Neural progenitor cell (in vitro differentiated cells): ENCODE measurements at regions not wholly inside any gene's neighbourhood (a gene's known extent, or its start where the extent isn't known, plus 50 kb on each side); places are given as distances from the start of the nearest gene placed in this dataset.
A peak's percentile ranks its signal among the peaks of the same experiment; 100 is the strongest.
"Not testable (repeated sequence)": the region's sequence is repeated elsewhere in the genome, so short reads cannot be mapped to it uniquely, and the experiment has no call there.

ENCODE experiments used
- DNase-seq: peaks from one replicate; pipeline ENCODE4 v3.0.0-alpha.2; 2016; ENCODE audit warnings: low spot score
- H2AFZ ChIP-seq: fragments of 200-600 bp; sonication (generic); replicated peaks from 2 replicates; pipeline ENCODE4 v1.6.1; 2016; ENCODE audit warnings: antibody characterized with exemption
- H3F3A ChIP-seq: fragments of 200-600 bp; sonication (generic); 2 replicates; pipeline ENCODE4 v1.6.1; 2016; ENCODE audit warnings: antibody characterized with exemption, low read depth
- H3K27ac ChIP-seq: fragments of 200-600 bp; sonication (generic); 2 replicates; pipeline ENCODE4 v1.5.1; 2016; ENCODE audit warnings: mild to moderate bottlenecking
- H3K27me3 ChIP-seq: fragments of 200-600 bp; sonication (generic); 2 replicates; pipeline ENCODE4 v1.6.1; 2016; ENCODE audit warnings: mild to moderate bottlenecking, moderate library complexity
- H3K36me3 ChIP-seq: fragments of 200-600 bp; sonication (generic); 2 replicates; pipeline ENCODE4 v1.5.1; 2016
- H3K4me1 ChIP-seq: fragments of 200-600 bp; sonication (generic); 2 replicates; pipeline ENCODE4 v1.6.1; 2016; ENCODE audit warnings: mixed run types
- H3K4me2 ChIP-seq: fragments of 200-600 bp; sonication (generic); 2 replicates; pipeline ENCODE4 v1.6.1; 2016
- H3K4me3 ChIP-seq: fragments of 200-600 bp; sonication (generic); 2 replicates; pipeline ENCODE4 v1.5.1; 2016
- H3K79me2 ChIP-seq: fragments of 200-600 bp; sonication (generic); 2 replicates; pipeline ENCODE4 v1.6.1; 2016; ENCODE audit warnings: low read depth
- H3K9ac ChIP-seq: fragments of 200-600 bp; sonication (generic); 2 replicates; pipeline ENCODE4 v1.6.1; 2016
- H3K9me3 ChIP-seq: fragments of 200-600 bp; sonication (generic); 2 replicates; pipeline ENCODE4 v1.5.1; 2016; ENCODE audit warnings: low read depth
- H4K20me1 ChIP-seq: fragments of 200-600 bp; sonication (generic); 2 replicates; pipeline ENCODE4 v1.6.1; 2016; ENCODE audit warnings: low read depth
- H3K27ac Mint-ChIP-seq: 3 replicates; pipeline ENCODE4 v1.8.0; 2021; ENCODE audit warnings: mixed read lengths
- H3K27me3 Mint-ChIP-seq: 2 replicates; pipeline ENCODE4 v1.8.0; 2022; ENCODE audit warnings: low read depth, mild to moderate bottlenecking, inconsistent platforms, moderate library complexity, mixed read lengths; ENCODE audit not compliant: insufficient read depth
- H3K36me3 Mint-ChIP-seq: 3 replicates; pipeline ENCODE4 v1.8.0; 2021; ENCODE audit warnings: mixed read lengths
- H3K4me1 Mint-ChIP-seq: 3 replicates; pipeline ENCODE4 v1.8.0; 2021; ENCODE audit warnings: mixed read lengths
- H3K4me3 Mint-ChIP-seq: 3 replicates; pipeline ENCODE4 v1.8.0; 2021; ENCODE audit warnings: mild to moderate bottlenecking, moderate library complexity, mixed read lengths
- H3K9me3 Mint-ChIP-seq: 3 replicates; pipeline ENCODE4 v1.8.0; 2020; ENCODE audit warnings: mixed read lengths
- CTCF ChIP-seq: fragments of 200-600 bp; sonication (generic); IDR thresholded peaks from 2 replicates; pipeline ENCODE4 v1.5.1; 2017; ENCODE audit warnings: antibody characterized with exemption, mild to moderate bottlenecking
- EZH2 ChIP-seq: fragments of 200-600 bp; sonication (generic); IDR thresholded peaks from 2 replicates; pipeline ENCODE4 v1.6.1; 2017; ENCODE audit warnings: antibody characterized with exemption, mild to moderate bottlenecking, moderate library complexity
- EZH2phosphoT487 ChIP-seq: fragments of 200-600 bp; sonication (generic); IDR thresholded peaks from 2 replicates; pipeline ENCODE4 v1.6.1; 2017; ENCODE audit warnings: antibody characterized with exemption

- Histone ChIP-seq H3K9ac (no peak overlapping the region), H3K36me3 (no peaks in the 10 kb centered on the region), H3F3A (no peaks in the 10 kb centered on the region), H3K4me2 (no peak overlapping the region), H3K4me1 (peaks cover 17% of the 10 kb centered on the region), H3K79me2 (no peaks in the 10 kb centered on the region), H3K4me3 (no peak overlapping the region), H4K20me1 (no peaks in the 10 kb centered on the region), H3K9me3 (no peaks in the 10 kb centered on the region), H3K27ac (no peak overlapping the region), H2AFZ (no peak overlapping the region), H3K27me3 (no peaks in the 10 kb centered on the region)
- peaks cover 8% of the 10 kb centered on the region for H3K4me1 Mint-ChIP-seq
- no peak overlapping the region for H3K27ac Mint-ChIP-seq
- no peak for TF ChIP-seq CTCF
- no peak for TF ChIP-seq EZH2
- TF ChIP-seq EZH2phosphoT487: no peak
- peaks cover 10% of the 10 kb centered on the region for H3K27me3 Mint-ChIP-seq
- H3K4me3 Mint-ChIP-seq: no peak overlapping the region
- no peaks in the 10 kb centered on the region for H3K36me3 Mint-ChIP-seq
- no peak for DNase-seq
- peaks cover 6% of the 10 kb centered on the region for H3K9me3 Mint-ChIP-seq
Measured at GRCh38 chr2:126952216-126952615, 53.5 kb downstream of the TEX51 start.

- Histone ChIP-seq H3F3A (no peaks in the 10 kb centered on the region), H4K20me1 (no peaks in the 10 kb centered on the region), H3K36me3 (no peaks in the 10 kb centered on the region), H3K27me3 (no peaks in the 10 kb centered on the region), H3K79me2 (no peaks in the 10 kb centered on the region), H3K9ac (no peak overlapping the region), H3K4me2 (no peak overlapping the region), H3K4me3 (no peak overlapping the region), H3K9me3 (no peaks in the 10 kb centered on the region), H3K4me1 (peaks cover 17% of the 10 kb centered on the region), H3K27ac (no peak overlapping the region), H2AFZ (no peak overlapping the region)
- no peak overlapping the region for H3K4me3 Mint-ChIP-seq
- no peak overlapping the region for H3K27ac Mint-ChIP-seq
- peaks cover 9% of the 10 kb centered on the region for H3K27me3 Mint-ChIP-seq
- TF ChIP-seq EZH2 (no peak), CTCF (no peak), EZH2phosphoT487 (no peak)
- no peaks in the 10 kb centered on the region for H3K36me3 Mint-ChIP-seq
- DNase-seq: no peak
- H3K9me3 Mint-ChIP-seq: peaks cover 10% of the 10 kb centered on the region
- peaks cover 8% of the 10 kb centered on the region for H3K4me1 Mint-ChIP-seq
Measured at GRCh38 chr2:126953483-126953882, 54.8 kb downstream of the TEX51 start.

GRCh38 chr2:126954831-126955230 is 56.1 kb downstream of the TEX51 start:
- Mint-ChIP-seq H3K4me1 (peaks cover 8% of the 10 kb centered on the region), H3K27me3 (peaks cover 9% of the 10 kb centered on the region), H3K27ac (no peak overlapping the region), H3K4me3 (no peak overlapping the region), H3K9me3 (peaks cover 20% of the 10 kb centered on the region), H3K36me3 (no peaks in the 10 kb centered on the region)
- no peaks in the 10 kb centered on the region for H4K20me1 ChIP-seq
- H3K4me1 ChIP-seq: peaks cover 17% of the 10 kb centered on the region
- H3K27me3 ChIP-seq: no peaks in the 10 kb centered on the region
- H3K36me3 ChIP-seq: no peaks in the 10 kb centered on the region
- H3K9ac ChIP-seq: no peak overlapping the region
- no peaks in the 10 kb centered on the region for H3F3A ChIP-seq
- TF ChIP-seq CTCF (no peak), EZH2phosphoT487 (no peak), EZH2 (no peak)
- no peak overlapping the region for H3K27ac ChIP-seq
- no peak overlapping the region for H2AFZ ChIP-seq
- no peaks in the 10 kb centered on the region for H3K79me2 ChIP-seq
- no peak overlapping the region for H3K4me3 ChIP-seq
- DNase-seq: no peak
- no peak overlapping the region for H3K4me2 ChIP-seq
- no peaks in the 10 kb centered on the region for H3K9me3 ChIP-seq

- not testable (repeated sequence) for H3F3A ChIP-seq, H3K4me1 Mint-ChIP-seq, H3K27me3 Mint-ChIP-seq, H3K36me3 Mint-ChIP-seq, H3K27ac ChIP-seq, H3K27ac Mint-ChIP-seq, H3K9ac ChIP-seq, H3K79me2 ChIP-seq, H3K27me3 ChIP-seq, H4K20me1 ChIP-seq, H3K9me3 ChIP-seq, H3K36me3 ChIP-seq, H3K4me3 ChIP-seq, H3K4me3 Mint-ChIP-seq, DNase-seq, H3K4me2 ChIP-seq
- Histone ChIP-seq H2AFZ (peak overlapping the region; percentile 80), H3K4me1 (peaks cover 17% of the 10 kb centered on the region)
- peaks cover 35% of the 10 kb centered on the region for H3K9me3 Mint-ChIP-seq
Measured at GRCh38 chr2:126956773-126957172, 58.1 kb downstream of the TEX51 start.
